ENCODE measurements at regions not wholly inside any gene's neighbourhood (a gene's known extent, or its start where the extent isn't known, plus 50 kb on each side); places are given as distances from the start of the nearest gene placed in this dataset.

GRCh38 chr1:99177465-99177864, 86.8 kb upstream of the PLPPR4 start:
- H3K4me3 ChIP-seq: no peak overlapping the region
- H3K27ac ChIP-seq: no peak overlapping the region
- TF ChIP-seq CTCF (IDR thresholded peaks at IDR 0.05): no peak
- DNase-seq (ENCODE audit: low spot score): no peak

- Histone ChIP-seq H3K27ac (no peak overlapping the region), H3K4me3 (no peak overlapping the region)
- DNase-seq (ENCODE audit: low spot score): no peak
- TF ChIP-seq CTCF (IDR thresholded peaks at IDR 0.05): peak; percentile 67
Observed at GRCh38 chr1:99180343-99180808, 83.9 kb upstream of the PLPPR4 start.

- Histone ChIP-seq H3K4me3 (no peak overlapping the region), H3K27ac (no peak overlapping the region)
- TF ChIP-seq CTCF (IDR thresholded peaks at IDR 0.05): no peak
- DNase-seq (ENCODE audit: low spot score): no peak
Observed at GRCh38 chr1:99180915-99181314, 83.4 kb upstream of the PLPPR4 start.

GRCh38 chr1:99181892-99182291, 82.4 kb upstream of the PLPPR4 start:
- Histone ChIP-seq H3K27ac (no peak overlapping the region), H3K4me3 (no peak overlapping the region)
- TF ChIP-seq CTCF (IDR thresholded peaks at IDR 0.05): no peak
- no peak for DNase-seq (ENCODE audit: low spot score)

- H3K4me3 ChIP-seq: no peak overlapping the region
- DNase-seq (ENCODE audit: low spot score): no peak
- H3K27ac ChIP-seq: no peak overlapping the region
- TF ChIP-seq CTCF (IDR thresholded peaks at IDR 0.05): no peak
Observed at GRCh38 chr1:99185196-99185595, 79.1 kb upstream of the PLPPR4 start.

GRCh38 chr1:99193431-99193830, 70.9 kb upstream of the PLPPR4 start:
- no peak for DNase-seq (ENCODE audit: low spot score)
- Histone ChIP-seq H3K27ac (no peak overlapping the region), H3K4me3 (no peak overlapping the region)
- TF ChIP-seq CTCF (IDR thresholded peaks at IDR 0.05): no peak

GRCh38 chr1:99198393-99198792, 65.9 kb upstream of the PLPPR4 start:
- Histone ChIP-seq H3K4me3 (no peak overlapping the region), H3K27ac (no peak overlapping the region)
- no peak for DNase-seq (ENCODE audit: low spot score)
- TF ChIP-seq CTCF (IDR thresholded peaks at IDR 0.05): no peak
